Ureter (tissue), 1 donor: ENCODE measurements at regions not wholly inside any gene's neighbourhood (a gene's known extent, or its start where the extent isn't known, plus 50 kb on each side); places are given as distances from the start of the nearest gene placed in this dataset.

ENCODE experiments used
- DNase-seq: peaks from one replicate; pipeline ENCODE4 v3.0.0-alpha.2; 2020; ENCODE audit warnings: low spot score
- donor health status: DM: yes; HTN: yes; CAD: no.

GRCh38 chr12:127340381-127340780, 926.6 kb upstream of the TMEM132C start:
- no peak for DNase-seq

DNA sequence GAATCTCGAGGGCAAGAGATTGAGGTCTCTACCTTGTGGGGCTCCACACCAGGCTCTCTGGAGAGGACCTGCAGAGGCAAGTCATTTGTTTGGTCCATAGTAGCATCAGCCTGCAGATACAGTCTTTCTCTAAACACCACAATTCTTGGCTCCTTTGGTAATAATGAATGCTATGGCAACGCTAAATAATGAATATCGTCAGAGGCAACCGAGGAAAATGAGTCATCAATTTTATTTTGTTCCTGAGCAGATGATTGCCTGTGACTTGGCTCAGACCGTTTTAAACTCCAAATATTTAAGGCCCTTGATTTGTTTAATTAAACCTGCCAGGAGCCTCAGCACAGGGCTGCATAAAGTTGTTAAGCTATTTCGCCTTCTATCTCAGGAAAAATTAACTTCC, 924.1 kb upstream of the TMEM132C start:
- DNase-seq, result no peak

DNA sequence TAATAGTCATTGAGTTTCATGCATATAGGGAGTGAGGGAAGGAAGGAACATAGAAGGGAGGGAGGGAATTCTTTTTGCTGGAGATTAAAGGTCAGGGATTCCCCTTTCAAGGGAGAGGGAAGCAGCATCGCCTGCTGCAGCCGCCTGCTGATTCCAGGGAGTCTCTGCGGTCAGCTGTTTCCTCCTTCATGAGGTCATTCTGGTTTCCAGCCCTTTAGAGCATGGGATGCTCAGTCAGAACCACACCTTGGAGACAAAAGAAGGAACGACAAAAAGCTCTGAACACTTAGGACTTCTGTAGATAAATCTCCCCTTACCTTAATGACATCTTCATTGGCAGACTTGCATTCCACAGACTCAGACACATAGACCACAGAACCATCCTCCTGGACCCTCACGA, 923.0 kb upstream of the TMEM132C start:
- DNase-seq, result no peak

- DNase-seq, result no peak
Observed at GRCh38 chr12:127351481-127352010, 915.4 kb upstream of the TMEM132C start.

DNA sequence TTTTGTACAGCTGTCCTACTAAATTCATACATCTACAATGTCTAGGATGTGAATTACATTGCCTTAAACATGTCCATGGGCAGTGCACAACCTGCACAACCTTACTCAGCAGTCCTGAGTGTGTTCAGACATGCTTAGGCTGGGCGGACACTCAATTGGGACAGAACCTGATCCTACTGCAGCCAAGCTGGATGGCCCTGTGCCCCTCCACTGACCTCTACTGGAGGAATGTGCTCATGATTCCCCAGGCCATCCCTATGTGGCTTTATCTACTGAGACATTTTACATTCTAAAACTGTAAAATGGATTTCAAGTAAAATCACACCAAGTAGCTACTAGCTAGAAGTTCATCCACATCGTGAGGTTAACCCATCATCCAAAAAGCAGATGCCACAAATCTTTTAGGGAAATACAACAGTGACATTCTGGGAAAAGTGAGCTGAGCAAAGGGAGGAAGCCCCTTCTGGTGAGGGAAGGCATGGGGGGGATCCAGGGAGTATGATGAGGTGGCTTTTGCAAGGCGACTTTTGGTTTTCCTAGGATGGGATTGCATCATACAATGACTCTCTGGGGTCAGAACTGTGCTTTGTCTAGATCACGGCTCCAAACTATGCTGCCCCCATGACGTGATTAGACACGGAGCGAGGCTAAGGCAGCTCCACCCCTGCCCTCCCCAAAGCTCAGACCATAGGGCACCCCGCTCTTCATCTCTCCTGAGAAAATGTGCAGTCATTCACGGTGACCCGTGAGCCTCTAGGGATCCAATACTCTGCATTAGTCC, 911.7 kb upstream of the TMEM132C start:
- DNase-seq, result no peak

- no peak for DNase-seq
Observed at GRCh38 chr12:127358888-127359287, 908.1 kb upstream of the TMEM132C start.

DNA sequence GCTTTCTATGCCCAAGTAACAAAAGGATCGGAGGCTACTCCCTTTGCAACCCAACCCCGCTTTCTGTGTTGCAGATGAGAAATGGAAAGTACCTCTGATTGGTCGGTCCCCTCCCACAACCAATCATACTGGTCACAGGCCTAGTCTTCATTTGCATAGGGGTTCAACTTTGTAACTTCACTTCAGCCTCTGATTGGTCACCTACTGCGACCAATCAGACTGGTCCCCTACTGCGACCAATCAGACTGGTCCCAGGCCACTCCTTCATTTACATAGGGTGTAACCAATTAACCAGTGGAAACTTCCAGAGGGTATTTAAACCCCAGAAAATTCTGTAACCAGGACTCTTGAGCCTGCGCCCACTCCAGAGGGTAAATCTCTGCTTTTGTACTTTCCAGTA, 906.4 kb upstream of the TMEM132C start:
- DNase-seq, result no peak

DNA sequence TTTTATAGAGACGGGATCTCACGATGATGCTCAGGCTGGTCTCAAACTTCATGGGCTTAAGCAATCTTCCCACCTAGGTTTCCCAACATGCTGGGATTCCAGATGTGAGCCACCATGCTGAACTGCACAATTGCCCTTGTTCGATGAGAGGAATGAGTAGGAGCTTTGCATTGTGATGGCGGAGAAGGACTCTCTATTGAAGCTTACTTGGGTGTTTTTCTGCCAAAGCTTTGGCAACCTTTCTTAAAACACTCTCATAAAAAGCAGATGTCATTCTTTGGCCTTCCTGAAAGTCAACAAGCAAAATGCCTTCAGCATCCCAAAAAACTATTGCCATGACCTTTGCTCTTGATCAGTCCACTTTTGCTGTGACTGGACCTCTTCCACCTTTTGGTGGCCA, 904.8 kb upstream of the TMEM132C start:
- no peak for DNase-seq

DNA sequence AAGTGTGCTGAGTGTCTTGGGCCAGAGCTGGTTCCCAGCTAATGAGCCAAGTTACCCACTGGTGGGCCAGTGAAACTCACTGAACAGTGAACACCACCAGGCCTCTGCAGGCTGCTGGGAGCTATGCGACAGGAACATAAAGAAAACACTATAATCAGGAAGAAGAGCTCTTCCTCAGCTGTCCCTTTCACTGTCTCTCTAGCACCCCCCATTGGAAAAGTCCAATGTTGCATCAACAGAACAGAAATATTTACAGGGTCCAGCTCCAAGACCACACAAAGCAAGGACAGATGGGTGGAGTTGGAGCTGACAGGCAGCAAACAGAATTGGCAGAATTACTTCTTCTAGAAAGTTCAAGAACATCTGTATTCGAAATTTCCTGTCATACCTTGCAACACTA, 903.6 kb upstream of the TMEM132C start:
- DNase-seq, result no peak

GRCh38 chr12:127373559-127373958, 893.4 kb upstream of the TMEM132C start:
- no peak for DNase-seq

DNA sequence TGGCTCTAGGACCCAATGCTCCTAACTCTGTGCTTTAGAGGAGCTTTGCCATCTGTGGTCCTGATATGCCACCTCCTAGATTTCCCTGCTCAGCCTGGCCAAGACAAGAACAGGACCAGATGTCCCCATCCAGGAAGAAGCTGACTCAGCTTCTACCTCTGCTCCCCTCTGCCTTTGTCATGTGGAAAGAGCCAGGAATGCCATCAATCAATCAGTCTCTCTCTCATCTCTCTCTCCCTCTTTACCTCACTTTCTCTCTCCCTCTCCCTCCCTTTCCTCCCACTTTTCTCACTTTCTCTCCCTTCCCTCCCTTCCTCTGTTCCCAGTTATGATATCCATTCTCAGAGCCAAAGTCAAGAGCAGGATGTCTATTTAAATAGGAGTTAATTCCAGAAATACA, 892.5 kb upstream of the TMEM132C start:
- DNase-seq, result no peak

DNA sequence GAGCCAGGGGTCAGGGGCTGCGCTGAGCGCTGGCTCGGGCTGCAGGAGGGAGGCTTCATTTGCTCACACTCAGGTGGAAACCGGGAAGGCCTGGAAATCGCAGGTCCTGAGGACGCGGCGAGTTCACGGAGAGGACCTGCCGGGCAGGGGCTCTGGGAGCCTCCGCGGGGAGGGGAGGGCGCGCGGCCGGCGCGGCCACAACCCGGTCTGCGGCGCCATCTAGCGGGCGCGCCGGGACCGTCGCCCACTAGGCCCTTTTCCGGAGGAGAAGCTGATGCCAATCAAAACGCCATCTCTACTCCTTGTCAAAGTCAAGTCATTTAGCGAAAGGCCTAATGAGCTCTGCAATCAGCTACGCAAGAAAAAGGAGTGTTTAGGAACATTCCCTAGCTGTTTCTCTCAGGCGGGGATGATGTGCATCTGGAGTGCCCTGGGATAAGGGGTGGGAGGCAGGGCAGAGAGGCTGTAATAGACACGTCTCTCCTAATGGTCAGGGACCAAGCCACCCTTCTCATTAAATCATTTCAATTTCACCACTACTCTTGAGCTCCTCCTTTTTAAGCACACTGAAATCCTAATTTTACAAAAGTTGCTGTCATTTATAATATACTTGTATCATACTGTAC, 885.8 kb upstream of the TMEM132C start:
- no peak for DNase-seq

DNA sequence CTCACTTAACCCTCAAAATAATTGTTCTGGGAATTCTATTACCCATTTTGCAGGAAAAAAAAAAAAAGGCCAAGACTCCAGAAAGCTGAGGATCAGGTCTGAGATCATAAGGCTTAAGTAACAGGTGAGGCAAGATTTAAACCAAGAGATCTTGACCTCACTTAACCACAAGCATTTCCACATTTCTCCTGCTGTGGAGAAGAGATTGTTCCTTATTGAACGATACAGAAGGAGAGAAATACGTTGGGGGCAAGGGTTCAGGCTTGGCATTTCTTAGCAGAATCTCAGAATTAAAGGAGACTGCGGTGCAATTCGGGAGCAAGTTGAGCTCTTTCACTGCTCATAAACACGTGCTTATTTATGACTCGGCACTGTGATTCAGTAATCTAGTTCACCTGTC, 885.3 kb upstream of the TMEM132C start:
- DNase-seq, result no peak

- no peak for DNase-seq
Observed at GRCh38 chr12:127383281-127383680, 883.7 kb upstream of the TMEM132C start.

DNA sequence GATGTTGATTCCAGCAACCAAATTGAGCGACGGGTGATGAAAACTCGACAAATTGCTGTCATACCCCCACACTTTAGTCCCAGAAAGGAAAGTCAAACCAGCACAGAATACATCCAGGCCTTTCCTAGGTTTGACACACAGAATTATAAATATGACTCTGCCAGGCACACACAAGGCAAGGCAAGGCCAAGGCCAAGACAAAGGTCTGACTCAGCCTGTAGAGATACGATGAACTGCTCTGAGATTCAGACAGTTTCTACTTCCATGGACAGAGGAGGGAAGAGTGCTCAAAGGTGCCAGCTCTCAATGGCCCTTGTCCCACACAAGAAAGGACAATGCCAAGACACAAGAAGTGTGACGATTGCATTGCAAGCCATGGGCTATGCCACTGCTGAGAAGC, 880.2 kb upstream of the TMEM132C start:
- no peak for DNase-seq

GRCh38 chr12:127388985-127389384, 878.0 kb upstream of the TMEM132C start:
- DNase-seq, result no peak

DNA sequence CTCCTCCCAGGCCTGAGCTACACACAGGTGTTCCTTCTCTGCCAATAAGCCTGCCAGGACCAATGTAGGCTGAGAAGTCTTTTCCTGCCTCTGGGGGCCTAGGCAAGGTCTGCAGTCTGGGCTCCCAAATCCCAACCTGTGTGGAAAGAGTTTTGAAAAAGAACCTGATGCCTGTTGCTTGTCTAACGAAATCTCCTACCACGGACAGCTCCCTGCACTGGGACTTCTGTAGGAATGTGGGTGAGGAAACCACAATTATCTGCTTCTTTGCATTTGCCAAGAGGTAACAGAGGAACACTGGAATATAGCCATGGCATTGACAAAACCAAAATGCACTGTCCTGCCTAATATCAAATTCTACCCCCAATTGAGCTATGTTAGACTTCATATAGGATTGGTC, 877.0 kb upstream of the TMEM132C start:
- no peak for DNase-seq

DNA sequence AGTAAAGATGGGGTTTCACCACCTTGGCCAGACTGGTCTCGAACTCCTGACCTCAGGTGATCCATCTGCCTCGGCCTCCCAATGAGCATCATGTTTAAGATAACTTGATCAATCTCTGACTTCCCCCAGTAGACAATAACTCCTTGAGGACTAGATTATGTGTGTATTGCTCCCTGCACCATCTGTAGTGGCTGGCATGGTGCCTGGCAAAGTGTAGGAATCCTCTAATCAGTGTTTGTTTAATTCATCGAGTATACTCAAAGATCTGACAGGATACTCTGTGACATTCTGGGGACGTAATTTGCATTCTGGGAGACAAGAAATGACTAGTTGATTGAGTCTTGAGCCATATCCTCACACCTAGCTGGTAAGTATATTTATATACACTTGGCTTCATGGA, 873.5 kb upstream of the TMEM132C start:
- no peak for DNase-seq

DNA sequence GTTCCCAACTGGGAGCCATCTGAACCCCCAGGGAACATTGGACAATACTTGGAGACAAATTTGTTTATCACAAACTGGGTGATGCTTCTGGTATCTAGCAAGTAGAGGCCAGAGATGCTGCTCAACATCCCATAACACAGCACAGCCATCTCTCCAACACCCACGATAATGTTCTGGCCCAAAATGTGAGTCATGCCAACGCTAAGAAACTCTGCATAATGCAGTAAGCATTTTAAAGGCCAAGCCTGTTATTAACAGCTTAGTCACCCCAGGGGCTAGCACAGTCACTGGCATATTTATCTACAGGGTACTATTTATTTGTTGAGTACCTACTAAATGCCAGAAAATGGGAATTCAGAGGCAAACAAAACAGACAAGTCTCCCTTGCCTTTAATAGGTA, 873.1 kb upstream of the TMEM132C start:
- no peak for DNase-seq

DNA sequence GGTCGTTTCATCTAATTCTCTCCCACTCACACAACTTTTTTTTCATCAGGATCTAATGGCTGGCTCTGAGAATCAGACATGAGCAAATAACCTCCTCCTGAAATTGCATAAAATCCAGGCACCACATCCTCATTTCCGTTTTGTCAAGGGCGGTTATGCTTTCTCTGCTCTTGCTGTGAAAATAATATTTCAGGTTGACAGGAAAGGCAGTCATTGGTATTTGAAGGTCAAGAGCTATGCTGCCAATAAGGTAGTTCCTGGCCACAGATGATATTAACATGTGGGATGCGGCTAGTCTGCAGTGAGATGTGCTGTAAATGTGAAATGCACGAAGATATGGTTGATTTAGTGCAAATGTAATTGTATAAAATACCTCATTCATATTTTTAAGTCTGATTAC, 870.2 kb upstream of the TMEM132C start:
- no peak for DNase-seq

DNA sequence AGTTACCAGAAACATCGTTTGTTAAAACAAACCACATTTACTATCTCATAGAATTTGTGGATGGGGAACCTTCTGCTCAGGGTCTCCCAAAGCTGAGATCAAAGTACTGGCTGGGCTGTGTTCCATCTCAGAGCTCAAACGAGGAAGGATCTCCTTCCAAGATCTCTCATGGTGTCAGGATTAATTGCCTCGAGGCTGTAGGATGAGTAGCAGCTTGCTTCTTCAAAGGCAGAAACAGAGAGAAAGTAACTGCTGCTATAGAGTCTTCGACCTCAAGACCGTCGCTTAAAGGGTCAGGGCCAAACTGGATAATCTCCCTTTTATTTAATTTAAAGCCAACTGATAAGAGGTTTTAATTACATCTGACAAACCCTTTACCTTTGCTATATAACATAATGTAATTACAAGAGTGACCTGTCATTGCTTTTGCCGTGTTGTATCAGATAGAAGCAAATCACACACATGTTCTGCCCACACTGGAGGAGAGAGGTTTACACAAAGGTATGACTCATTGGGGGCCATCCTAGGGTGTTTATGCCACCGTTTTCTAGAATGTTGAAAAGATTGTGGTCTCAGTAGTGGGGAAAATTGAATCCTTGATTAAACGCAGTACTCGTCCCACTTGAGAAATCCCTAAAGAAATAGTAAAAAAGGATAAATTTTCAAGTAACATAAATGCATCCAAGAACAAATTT, 868.8 kb upstream of the TMEM132C start:
- DNase-seq, result no peak

DNA sequence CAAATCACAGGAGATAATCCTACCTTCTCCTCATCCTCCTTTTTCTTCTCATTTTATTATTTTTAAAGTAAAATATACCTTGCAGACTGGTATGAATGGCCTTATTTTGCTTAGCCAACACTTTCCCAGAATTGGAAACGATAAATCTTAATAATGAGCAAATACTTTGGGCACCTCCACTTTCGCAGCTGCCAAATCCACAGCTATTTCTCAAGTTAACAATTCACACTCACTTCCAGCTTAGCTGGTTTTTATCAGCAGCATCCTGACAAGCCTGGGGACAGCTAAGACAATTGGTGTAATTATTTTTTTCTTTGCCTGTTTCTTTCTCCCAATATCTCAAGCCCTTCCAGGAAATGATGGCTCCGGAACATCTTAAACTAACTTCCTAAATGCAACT, 867.5 kb upstream of the TMEM132C start:
- DNase-seq, result no peak

- no peak for DNase-seq
Observed at GRCh38 chr12:127400221-127400620, 866.7 kb upstream of the TMEM132C start.
